ENCODE measurements at regions not wholly inside any gene's neighbourhood (a gene's known extent, or its start where the extent isn't known, plus 50 kb on each side); places are given as distances from the start of the nearest gene placed in this dataset.

DNA sequence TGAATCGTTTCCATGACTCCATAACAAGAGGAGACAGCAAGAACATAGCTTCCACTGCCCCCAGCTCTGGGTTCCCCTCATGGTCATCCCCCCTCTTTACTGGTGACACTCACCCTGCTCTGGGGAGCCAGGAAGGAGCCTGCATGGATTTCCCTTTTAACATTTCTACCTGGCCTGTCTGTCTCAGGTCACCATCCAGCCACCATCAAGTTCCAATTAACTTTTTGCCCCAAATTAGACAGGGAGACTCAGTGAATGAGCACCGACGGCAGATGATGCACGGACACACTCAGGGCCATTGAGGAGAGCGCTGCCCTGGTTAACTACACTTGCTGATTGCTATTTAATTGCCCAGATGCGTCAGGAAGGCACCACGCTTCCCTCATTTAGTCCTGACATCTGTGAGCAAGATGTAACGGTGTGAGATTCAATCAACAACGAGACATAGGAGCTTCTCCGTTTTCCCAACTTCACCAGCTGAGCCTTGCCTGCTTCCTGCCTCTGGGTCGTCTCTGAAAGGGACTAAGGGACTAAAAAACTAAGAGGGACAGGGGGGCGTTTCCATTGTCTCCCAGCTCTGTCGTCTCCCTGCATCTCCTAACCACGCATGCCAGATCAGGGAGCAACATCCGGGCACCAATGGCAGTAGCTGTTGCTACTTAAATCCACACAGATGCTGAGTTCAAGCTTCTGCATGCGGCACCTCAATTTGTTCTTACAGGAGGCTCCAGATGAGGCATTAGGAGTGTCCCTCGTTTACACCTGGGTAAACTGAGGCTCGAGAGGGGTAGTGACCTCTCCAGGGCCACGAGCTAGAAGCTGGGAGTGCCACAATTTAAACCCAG, 426.7 kb downstream of the NPHP4 start:
- Mint-ChIP-seq H3K4me1 (no peaks in the 10 kb centered on the region), H3K4me3 (no peak overlapping the region), H3K9me3 (peaks cover 9% of the 10 kb centered on the region), H3K36me3 (ENCODE audit: low read depth) (no peaks in the 10 kb centered on the region), H3K27ac (no peak overlapping the region), H3K27me3 (peaks cover 3% of the 10 kb centered on the region)
- ATAC-seq = no peak
- no peak for DNase-seq

DNA sequence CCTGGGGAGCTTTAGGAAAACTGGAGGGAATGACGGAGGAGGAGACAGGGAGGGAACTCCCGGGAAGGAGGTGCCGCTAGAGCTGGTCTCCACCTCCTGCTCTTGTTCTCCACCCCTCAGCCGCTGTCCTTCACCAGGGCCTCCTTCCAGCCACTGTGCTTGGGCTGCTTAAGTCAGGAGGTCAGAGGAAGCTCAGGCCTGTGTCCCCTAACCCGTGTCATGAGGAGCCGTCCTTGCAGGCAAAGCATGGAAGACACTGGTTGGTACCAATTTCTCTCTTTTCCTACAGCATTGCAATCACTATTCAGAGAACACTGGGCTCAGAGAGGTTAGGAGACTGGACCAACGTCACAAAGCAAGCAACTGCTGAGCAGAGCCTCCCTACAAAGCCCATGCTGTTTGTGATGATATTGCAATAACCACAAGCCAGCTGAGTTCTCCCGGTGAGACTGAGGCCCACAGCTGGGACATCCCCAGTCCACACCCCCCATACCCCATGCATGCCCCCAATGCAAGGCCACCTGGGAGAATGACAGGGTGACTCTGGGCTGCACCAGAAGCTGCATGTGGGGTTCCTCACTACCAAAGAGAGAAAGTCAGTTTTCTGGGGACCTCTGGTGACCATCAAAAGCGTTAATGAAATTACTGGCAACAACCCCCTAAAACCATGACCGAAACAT, 427.5 kb downstream of the NPHP4 start:
- Mint-ChIP-seq H3K9me3 (peaks cover 6% of the 10 kb centered on the region), H3K4me3 (no peak overlapping the region), H3K36me3 (ENCODE audit: low read depth) (no peaks in the 10 kb centered on the region), H3K27me3 (peaks cover 3% of the 10 kb centered on the region), H3K4me1 (no peaks in the 10 kb centered on the region), H3K27ac (no peak overlapping the region)
- ATAC-seq (no peak), DNase-seq (no peak)

DNA sequence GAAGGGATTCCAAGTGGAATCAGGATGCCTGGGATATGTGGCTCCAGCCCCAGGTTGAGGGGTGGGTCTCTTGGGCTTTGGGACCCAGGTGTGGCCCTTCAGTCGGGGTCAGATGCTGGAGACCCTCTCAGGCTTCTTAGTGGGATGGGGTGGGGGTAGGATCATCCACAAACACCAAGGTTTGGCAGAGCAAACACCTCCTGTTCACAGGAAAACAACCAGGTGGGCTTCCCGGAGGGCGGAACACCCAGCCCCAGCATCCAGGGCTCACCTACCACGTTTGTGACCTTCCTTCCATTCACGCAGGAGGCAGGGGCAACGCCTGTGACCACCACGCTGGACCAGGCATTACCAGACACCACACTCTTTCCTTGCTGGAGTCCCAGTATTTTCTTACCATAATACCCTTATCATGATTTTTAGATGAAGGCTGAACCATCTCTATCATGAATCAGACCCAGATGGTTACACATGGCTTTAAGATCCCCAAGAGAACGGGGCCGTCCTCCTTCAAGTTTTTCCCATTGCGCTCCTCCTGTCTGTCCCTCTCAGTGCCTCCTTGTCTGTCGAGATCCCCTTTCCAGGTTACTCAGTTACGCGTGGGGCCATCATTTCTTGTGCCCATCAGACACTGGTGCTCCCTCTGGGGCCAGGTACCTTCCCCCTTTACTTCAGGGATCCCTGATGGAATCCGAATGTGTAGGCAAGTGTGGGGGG, 428.2 kb downstream of the NPHP4 start:
- ATAC-seq (no peak), DNase-seq (no peak)
- H3K27me3 Mint-ChIP-seq = peaks cover 4% of the 10 kb centered on the region
- H3K36me3 Mint-ChIP-seq (ENCODE audit: low read depth) = no peaks in the 10 kb centered on the region
- H3K4me1 Mint-ChIP-seq = no peaks in the 10 kb centered on the region
- H3K4me3 Mint-ChIP-seq = no peak overlapping the region
- peaks cover 2% of the 10 kb centered on the region for H3K9me3 Mint-ChIP-seq
- H3K27ac Mint-ChIP-seq = no peak overlapping the region

- H3K9me3 Mint-ChIP-seq = peaks cover 13% of the 10 kb centered on the region
- ATAC-seq (no peak), DNase-seq (no peak)
- no peak overlapping the region for H3K27ac Mint-ChIP-seq
- no peaks in the 10 kb centered on the region for H3K36me3 Mint-ChIP-seq (ENCODE audit: low read depth)
- H3K27me3 Mint-ChIP-seq = peaks cover 6% of the 10 kb centered on the region
- no peaks in the 10 kb centered on the region for H3K4me1 Mint-ChIP-seq
- no peak overlapping the region for H3K4me3 Mint-ChIP-seq
Measured at GRCh38 chr1:5562769-5563168, 429.5 kb downstream of the NPHP4 start.

- DNase-seq = no peak
- Mint-ChIP-seq H3K27me3 (peaks cover 6% of the 10 kb centered on the region), H3K4me3 (no peak overlapping the region), H3K36me3 (ENCODE audit: low read depth) (no peaks in the 10 kb centered on the region), H3K27ac (no peak overlapping the region), H3K4me1 (no peaks in the 10 kb centered on the region), H3K9me3 (peaks cover 13% of the 10 kb centered on the region)
- ATAC-seq = no peak
Measured at GRCh38 chr1:5562331-5562730, 429.9 kb downstream of the NPHP4 start.

DNA sequence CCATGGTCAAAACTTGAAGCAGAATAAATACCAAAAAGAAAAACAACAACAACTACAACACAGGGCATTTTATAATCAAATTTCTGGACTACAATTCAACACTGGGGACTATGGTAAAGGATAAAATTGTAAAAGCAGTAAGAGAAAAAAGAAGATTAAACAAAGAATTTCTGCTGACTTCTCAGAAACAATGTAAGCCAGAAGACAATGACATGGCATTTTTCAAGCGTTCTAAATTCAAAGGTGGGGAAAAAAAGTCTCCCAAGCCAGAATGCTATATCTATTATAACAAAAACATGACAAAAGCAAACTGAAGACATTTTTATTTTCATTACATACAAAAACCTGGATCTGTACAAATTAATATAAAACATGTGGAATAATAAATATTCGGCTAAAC, 433.1 kb downstream of the NPHP4 start:
- Mint-ChIP-seq H3K27ac (no peak overlapping the region), H3K27me3 (peaks cover 2% of the 10 kb centered on the region), H3K4me1 (no peaks in the 10 kb centered on the region), H3K36me3 (ENCODE audit: low read depth) (no peaks in the 10 kb centered on the region), H3K4me3 (no peak overlapping the region), H3K9me3 (peaks cover 13% of the 10 kb centered on the region)
- no peak for ATAC-seq
- DNase-seq = no peak

DNA sequence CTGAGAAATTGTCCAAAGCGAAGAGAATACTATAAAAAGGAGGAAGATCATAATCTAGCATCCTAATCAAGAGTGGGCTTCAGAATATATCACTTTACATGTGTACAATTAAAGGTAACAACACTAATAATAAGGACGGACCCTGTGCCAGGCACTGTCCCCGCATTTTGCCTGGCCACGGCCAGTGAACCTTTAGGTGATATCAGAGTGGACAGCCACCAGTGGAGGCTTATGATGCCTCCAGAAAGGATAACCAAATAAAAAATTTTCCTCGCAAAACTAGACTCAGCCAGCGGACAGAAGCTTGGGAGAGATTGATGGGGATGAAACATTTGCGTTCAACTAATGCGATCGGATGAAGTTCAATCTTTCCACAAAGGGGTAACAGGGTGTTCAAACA, 436.4 kb downstream of the NPHP4 start:
- Mint-ChIP-seq H3K4me1 (no peaks in the 10 kb centered on the region), H3K36me3 (ENCODE audit: low read depth) (no peaks in the 10 kb centered on the region), H3K9me3 (peaks cover 15% of the 10 kb centered on the region), H3K4me3 (no peak overlapping the region), H3K27me3 (peaks cover 5% of the 10 kb centered on the region), H3K27ac (no peak overlapping the region)
- ATAC-seq (no peak), DNase-seq (no peak)

GRCh38 chr1:5554784-5555183, 437.4 kb downstream of the NPHP4 start:
- Mint-ChIP-seq H3K27me3 (peaks cover 12% of the 10 kb centered on the region), H3K4me3 (no peak overlapping the region), H3K9me3 (peaks cover 16% of the 10 kb centered on the region), H3K36me3 (ENCODE audit: low read depth) (no peaks in the 10 kb centered on the region), H3K27ac (no peak overlapping the region), H3K4me1 (no peaks in the 10 kb centered on the region)
- DNase-seq = no peak
- ATAC-seq = no peak

DNA sequence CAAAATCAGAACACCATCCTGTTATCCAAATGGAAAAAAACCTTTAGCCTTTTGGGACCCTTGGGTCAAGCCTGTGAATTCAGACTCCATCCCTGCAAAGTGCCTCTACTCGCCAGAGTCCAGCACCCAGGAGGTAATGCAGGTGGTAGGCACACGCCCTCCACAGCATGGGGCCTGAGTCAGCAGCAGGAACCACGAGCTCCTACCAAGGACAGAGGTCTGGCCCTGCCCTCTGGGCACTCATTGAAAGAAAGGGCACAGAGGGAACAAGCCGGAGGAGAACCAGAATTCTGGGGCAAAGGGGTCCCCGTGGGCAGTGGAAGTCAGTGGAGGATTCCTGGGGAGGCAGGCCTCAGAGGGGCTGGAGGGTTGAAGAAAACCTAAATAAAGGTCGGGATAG, 438.1 kb downstream of the NPHP4 start:
- H3K27ac Mint-ChIP-seq = no peak overlapping the region
- DNase-seq (no peak), ATAC-seq (no peak)
- H3K9me3 Mint-ChIP-seq = peaks cover 16% of the 10 kb centered on the region
- H3K27me3 Mint-ChIP-seq = peaks cover 12% of the 10 kb centered on the region
- H3K4me3 Mint-ChIP-seq = no peak overlapping the region
- H3K36me3 Mint-ChIP-seq (ENCODE audit: low read depth) = no peaks in the 10 kb centered on the region
- H3K4me1 Mint-ChIP-seq = no peaks in the 10 kb centered on the region

DNA sequence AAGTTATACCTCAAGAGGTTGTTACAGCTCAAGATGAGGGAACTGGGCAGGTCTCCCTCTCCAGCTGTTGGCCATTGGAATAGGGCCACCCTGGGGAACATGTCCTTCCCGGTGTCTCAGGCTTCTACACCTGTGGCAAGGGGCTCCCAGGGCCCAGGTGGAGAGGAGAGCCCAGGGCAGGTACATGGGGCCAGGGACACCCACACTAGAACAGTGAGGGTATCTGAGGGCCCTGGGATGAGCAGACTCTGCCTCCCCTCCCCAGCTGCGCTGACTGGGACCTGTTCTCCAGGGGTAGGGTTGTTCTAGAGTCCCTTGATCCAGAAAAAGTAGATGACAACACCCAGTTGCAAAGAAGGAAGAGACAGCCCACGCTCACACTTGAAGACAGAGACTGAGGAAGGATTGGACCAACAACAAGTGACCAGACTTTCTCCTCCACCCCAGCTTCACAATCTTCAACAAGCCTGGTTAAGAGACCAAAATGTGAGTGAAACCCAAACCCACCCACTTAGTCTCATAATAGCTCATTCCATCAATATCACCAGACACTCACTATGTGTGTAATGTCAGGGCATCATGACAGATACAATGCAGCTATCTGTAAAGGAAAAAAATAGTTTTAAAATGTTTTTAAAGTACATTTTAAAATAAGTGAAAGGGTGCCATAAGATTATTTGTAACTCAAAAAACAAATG, 439.3 kb downstream of the NPHP4 start:
- H3K27ac Mint-ChIP-seq = no peak overlapping the region
- no peak for ATAC-seq
- peaks cover 4% of the 10 kb centered on the region for H3K9me3 Mint-ChIP-seq
- H3K27me3 Mint-ChIP-seq = peaks cover 9% of the 10 kb centered on the region
- no peaks in the 10 kb centered on the region for H3K36me3 Mint-ChIP-seq (ENCODE audit: low read depth)
- DNase-seq = no peak
- H3K4me3 Mint-ChIP-seq = no peak overlapping the region
- no peaks in the 10 kb centered on the region for H3K4me1 Mint-ChIP-seq

- H3K4me3 Mint-ChIP-seq = no peak overlapping the region
- ATAC-seq = no peak
- H3K27me3 Mint-ChIP-seq = peaks cover 13% of the 10 kb centered on the region
- DNase-seq = no peak
- H3K4me1 Mint-ChIP-seq = no peaks in the 10 kb centered on the region
- H3K27ac Mint-ChIP-seq = no peak overlapping the region
- H3K36me3 Mint-ChIP-seq (ENCODE audit: low read depth) = no peaks in the 10 kb centered on the region
- H3K9me3 Mint-ChIP-seq = peaks cover 3% of the 10 kb centered on the region
Measured at GRCh38 chr1:5551274-5551975, 440.8 kb downstream of the NPHP4 start.

DNA sequence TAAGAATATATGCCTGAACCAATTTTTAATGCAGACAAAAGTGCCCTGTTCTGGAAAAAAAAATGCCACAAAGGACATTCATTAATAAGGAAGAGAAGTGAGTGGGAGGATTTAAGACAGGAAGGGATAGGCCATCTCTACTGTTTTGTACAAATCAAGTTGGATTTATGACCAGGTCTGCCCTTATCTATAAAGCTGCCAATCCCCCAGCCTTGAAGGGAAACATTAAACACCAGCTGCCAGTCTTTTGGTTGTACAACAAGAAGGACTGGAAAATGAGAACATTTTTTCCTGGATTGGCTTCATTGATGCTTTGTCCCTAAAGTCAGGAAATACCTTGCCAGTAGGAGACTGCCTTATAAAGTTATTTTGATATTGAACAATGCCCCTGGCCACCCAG, 444.0 kb downstream of the NPHP4 start:
- ATAC-seq = no peak
- Mint-ChIP-seq H3K9me3 (peaks cover 3% of the 10 kb centered on the region), H3K27me3 (peaks cover 32% of the 10 kb centered on the region), H3K4me1 (no peaks in the 10 kb centered on the region), H3K4me3 (no peak overlapping the region), H3K36me3 (ENCODE audit: low read depth) (no peaks in the 10 kb centered on the region), H3K27ac (no peak overlapping the region)
- DNase-seq = no peak

GRCh38 chr1:5543235-5543634, 449.0 kb downstream of the NPHP4 start:
- H3K36me3 Mint-ChIP-seq (ENCODE audit: low read depth) = no peaks in the 10 kb centered on the region
- no peaks in the 10 kb centered on the region for H3K9me3 Mint-ChIP-seq
- peaks cover 52% of the 10 kb centered on the region for H3K27me3 Mint-ChIP-seq
- H3K27ac Mint-ChIP-seq = no peak overlapping the region
- no peaks in the 10 kb centered on the region for H3K4me1 Mint-ChIP-seq
- DNase-seq = no peak
- H3K4me3 Mint-ChIP-seq = no peak overlapping the region
- no peak for ATAC-seq

DNA sequence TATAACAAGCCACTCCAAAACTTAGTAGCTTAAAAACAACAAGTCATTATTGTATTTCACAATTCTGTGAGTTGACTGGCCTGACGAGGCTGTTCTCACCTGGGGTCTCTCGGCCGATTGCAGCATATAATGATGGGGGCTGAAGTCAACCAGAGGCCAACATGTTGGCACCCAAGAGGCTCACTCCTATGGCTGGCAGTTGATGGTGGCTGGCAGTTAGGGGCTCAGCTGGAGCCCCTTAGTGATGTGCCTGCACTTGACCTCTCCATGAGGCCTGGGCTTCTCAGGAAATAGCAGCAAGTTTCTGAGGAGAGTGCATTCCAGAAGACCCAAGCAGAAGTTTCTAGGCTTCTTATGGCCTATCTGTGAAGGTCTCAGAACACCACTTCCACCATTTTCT, 459.4 kb downstream of the NPHP4 start:
- H3K9me3 Mint-ChIP-seq = peaks cover 6% of the 10 kb centered on the region
- ATAC-seq (no peak), DNase-seq (no peak)

More for the DNA sequence above, 459.4 kb downstream of the NPHP4 start:
- Mint-ChIP-seq H3K27ac (no peak overlapping the region), H3K4me3 (no peak overlapping the region), H3K36me3 (ENCODE audit: low read depth) (no peaks in the 10 kb centered on the region), H3K4me1 (no peaks in the 10 kb centered on the region), H3K27me3 (peaks cover 10% of the 10 kb centered on the region)
